ENCODE measurements at regions not wholly inside any gene's neighbourhood (a gene's known extent, or its start where the extent isn't known, plus 50 kb on each side); places are given as distances from the start of the nearest gene placed in this dataset.

- TF ChIP-seq MYC (IDR thresholded peaks at IDR 0.05; ENCODE audit: low read depth, low read length) (peak; percentile 89; the same call in 1 of the 2 replicates), MYC (CRISPR knock-in tag; IDR thresholded peaks at IDR 0.05; ENCODE audit: borderline replicate concordance, low read depth) (no peak), GATAD2B (IDR thresholded peaks at IDR 0.05; ENCODE audit: borderline replicate concordance) (peak; percentile 99), MBD2 (IDR thresholded peaks at IDR 0.05; ENCODE audit: borderline replicate concordance, low read depth) (peak; percentile 92), NR2C1 (IDR thresholded peaks at IDR 0.05) (peak; percentile 82), NR2C1 (tag; IDR thresholded peaks at IDR 0.05) (peak; percentile 85), RFX7 (CRISPR knock-in tag; IDR thresholded peaks at IDR 0.05) (no peak), ZNF609 (CRISPR knock-in tag; IDR thresholded peaks at IDR 0.05; ENCODE audit: borderline replicate concordance) (peak; percentile 96; the same call in 1 of the 2 replicates), NCOA1 (IDR thresholded peaks at IDR 0.05; ENCODE audit: low read depth) (peak; percentile 98), ZNF583 (CRISPR knock-in tag; IDR thresholded peaks at IDR 0.05) (peak; percentile 71; the same call in 1 of the 2 replicates), SFPQ (IDR thresholded peaks at IDR 0.05; ENCODE audit: low read depth, low read length) (no peak), ZBTB17 (CRISPR knock-in tag; IDR thresholded peaks at IDR 0.05) (peak; percentile 88), OTX1 (CRISPR knock-in tag; IDR thresholded peaks at IDR 0.05) (peak; percentile 97), ATF1 (CRISPR knock-in tag; IDR thresholded peaks at IDR 0.05) (no peak), ATF1 (tag; IDR thresholded peaks at IDR 0.05) (peak; percentile 88), ARNT (IDR thresholded peaks at IDR 0.05) (peak; percentile 99)
Observed at GRCh38 chr1:182299728-182300616, 91.6 kb downstream of the GLUL start (continued).

Measured in K562 (cell line).